Thymus (tissue), 11 donors: ENCODE measurements at regions not wholly inside any gene's neighbourhood (a gene's known extent, or its start where the extent isn't known, plus 50 kb on each side); places are given as distances from the start of the nearest gene placed in this dataset.
"Not testable (repeated sequence)": the region's sequence is repeated elsewhere in the genome, so short reads cannot be mapped to it uniquely, and the experiment has no call there.

Experiments used
- DNase-seq, 9 donors: peaks; one replicate each; pipeline ENCODE4 v3.0.0-alpha.2; 2013; ENCODE audit warnings: low spot score in 9 of 9, low read depth in 6 of 9, missing footprints in 1 of 9
- H3K27ac ChIP-seq, 2 donors: one replicate each; pipeline ENCODE4 v1.5.1; 2013; ENCODE audit warnings: control low read depth in 1 of 2, low read depth in 1 of 2, low read length in 1 of 2, mild to moderate bottlenecking in 1 of 2, moderate library complexity in 1 of 2
- H3K27me3 ChIP-seq, 2 donors: one replicate each; pipeline ENCODE4 v1.5.1; 2013; ENCODE audit warnings: low read length in 1 of 2; ENCODE audit not compliant: control insufficient read depth in 2 of 2, insufficient read depth in 1 of 2
- H3K36me3 ChIP-seq, 2 donors: one replicate each; pipeline ENCODE4 v1.5.1; 2013; ENCODE audit warnings: low read length in 1 of 2, mild to moderate bottlenecking in 1 of 2, moderate library complexity in 1 of 2; ENCODE audit not compliant: control insufficient read depth in 2 of 2, insufficient read depth in 2 of 2
- H3K4me1 ChIP-seq, 2 donors: one replicate each; pipeline ENCODE4 v1.5.1; 2013; ENCODE audit warnings: low read length in 2 of 2; ENCODE audit not compliant: control insufficient read depth in 2 of 2, insufficient read depth in 2 of 2
- H3K4me3 ChIP-seq, 2 donors: one replicate each; pipeline ENCODE4 v1.5.1; 2013; ENCODE audit warnings: low read length in 2 of 2, control low read depth in 1 of 2, mild to moderate bottlenecking in 1 of 2
- H3K9me3 ChIP-seq, 2 donors: one replicate each; pipeline ENCODE4 v1.5.1; 2013; ENCODE audit warnings: low read length in 1 of 2, mild to moderate bottlenecking in 1 of 2; ENCODE audit not compliant: control insufficient read depth in 2 of 2, insufficient read depth in 1 of 2
- WGBS: extraction: QIAGEN DNeasy Blood & Tissue Kit; methylation state at CpG from one replicate; pipeline ENCODE4 v1.1.7; 2013; 5-methylcytosine and 5-hydroxymethylcytosine counted together
- donor health status: healthy.

GRCh38 chr4:118410138-118410537 is 57.3 kb upstream of the PRSS12 start:
- WGBS: 96% methylated on average over 3 of the region's 3 CpGs
- Histone ChIP-seq H3K36me3 (no peaks in the 10 kb centered on the region), H3K4me1 (no peaks in the 10 kb centered on the region), H3K4me3 (no peak overlapping the region), H3K9me3 (no peaks in the 10 kb centered on the region), H3K27ac (no peak overlapping the region), H3K27me3 (no peaks in the 10 kb centered on the region)
- no peak for DNase-seq

GRCh38 chr4:118417325-118417724 is 64.5 kb upstream of the PRSS12 start:
- Histone ChIP-seq H3K9me3 (no peaks in the 10 kb centered on the region), H3K27ac (no peak overlapping the region), H3K4me1 (no peaks in the 10 kb centered on the region), H3K27me3 (no peaks in the 10 kb centered on the region), H3K36me3 (no peaks in the 10 kb centered on the region), H3K4me3 (no peak overlapping the region)
- no peak for DNase-seq

GRCh38 chr4:118417800-118418199 is 65.0 kb upstream of the PRSS12 start:
- H3K27me3 ChIP-seq, H3K4me3 ChIP-seq, H3K9me3 ChIP-seq, H3K27ac ChIP-seq, DNase-seq, H3K36me3 ChIP-seq, H3K4me1 ChIP-seq: not testable (repeated sequence)
- WGBS: 95% methylated on average over 5 of the region's 5 CpGs

GRCh38 chr4:118418396-118418795 is 65.6 kb upstream of the PRSS12 start:
- H3K9me3 ChIP-seq, DNase-seq, H3K4me3 ChIP-seq, H3K27ac ChIP-seq, H3K4me1 ChIP-seq, H3K27me3 ChIP-seq, H3K36me3 ChIP-seq: not testable (repeated sequence)
- WGBS: 90% methylated on average over 2 of the region's 2 CpGs

GRCh38 chr4:118419626-118420025 is 66.8 kb upstream of the PRSS12 start:
- not testable (repeated sequence) for H3K36me3 ChIP-seq, H3K27ac ChIP-seq, H3K9me3 ChIP-seq, H3K4me1 ChIP-seq, DNase-seq, H3K27me3 ChIP-seq, H3K4me3 ChIP-seq
- WGBS: 81% methylated on average over 7 of the region's 7 CpGs

GRCh38 chr4:118424062-118424461 is 71.3 kb upstream of the PRSS12 start:
- not testable (repeated sequence) for H3K4me3 ChIP-seq, H3K9me3 ChIP-seq, H3K36me3 ChIP-seq, H3K4me1 ChIP-seq, H3K27me3 ChIP-seq, H3K27ac ChIP-seq
- peak; percentile 6 to 68 (median 30) for DNase-seq
- 4% methylated on average over 5 of the region's 5 CpGs for WGBS

- not testable (repeated sequence) for H3K4me1 ChIP-seq, H3K4me3 ChIP-seq
- no CpG with 5 or more reads among the region's 1 CpG for WGBS
These were observed 76.1 kb upstream of the PRSS12 start for GRCh38 chr4:118428881-118429280.

GRCh38 chr4:118432359-118432758 is 79.6 kb upstream of the PRSS12 start:
- WGBS: 92% methylated on average over 5 of the region's 5 CpGs
- H3K27me3 ChIP-seq, H3K27ac ChIP-seq, H3K9me3 ChIP-seq, H3K4me3 ChIP-seq, DNase-seq, H3K4me1 ChIP-seq, H3K36me3 ChIP-seq: not testable (repeated sequence)

More at GRCh38 chr4:118428881-118429280, 76.1 kb upstream of the PRSS12 start:
- H3K27ac ChIP-seq, DNase-seq, H3K36me3 ChIP-seq, H3K27me3 ChIP-seq, H3K9me3 ChIP-seq: not testable (repeated sequence)

GRCh38 chr4:118433612-118434375 is 81.0 kb upstream of the PRSS12 start:
- not testable (repeated sequence) for DNase-seq, H3K4me3 ChIP-seq, H3K4me1 ChIP-seq, H3K36me3 ChIP-seq, H3K27me3 ChIP-seq, H3K9me3 ChIP-seq, H3K27ac ChIP-seq
- 79% methylated on average over 5 of the region's 5 CpGs for WGBS
